ENCODE measurements at regions not wholly inside any gene's neighbourhood (a gene's known extent, or its start where the extent isn't known, plus 50 kb on each side); places are given as distances from the start of the nearest gene placed in this dataset.
"Not testable (repeated sequence)": the region's sequence is repeated elsewhere in the genome, so short reads cannot be mapped to it uniquely, and the experiment has no call there.

DNA sequence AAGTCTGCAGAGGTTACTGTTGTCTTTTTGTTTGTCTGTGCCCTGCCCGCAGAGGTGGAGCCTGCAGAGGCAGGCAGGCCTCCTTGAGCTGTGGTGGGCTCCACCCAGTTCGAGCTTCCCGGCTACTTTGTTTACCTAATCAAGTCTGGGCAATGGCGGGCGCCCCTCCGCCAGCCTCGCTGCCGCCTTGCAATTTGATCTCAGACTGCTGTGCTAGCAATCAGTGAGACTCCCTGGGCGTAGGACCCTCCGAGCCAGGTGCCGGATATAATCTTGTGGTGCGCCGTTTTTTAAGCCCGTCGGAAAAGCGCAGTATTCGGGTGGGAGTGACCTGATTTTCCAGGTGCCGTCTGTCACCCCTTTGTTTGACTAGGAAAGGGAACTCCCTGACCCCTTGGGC lies 221.7 kb downstream of the RPRM start:
- TF ChIP-seq POLR2A, CTCF (IDR thresholded peaks at IDR 0.05): not testable (repeated sequence)
